ENCODE measurements at regions not wholly inside any gene's neighbourhood (a gene's known extent, or its start where the extent isn't known, plus 50 kb on each side); places are given as distances from the start of the nearest gene placed in this dataset.

DNA sequence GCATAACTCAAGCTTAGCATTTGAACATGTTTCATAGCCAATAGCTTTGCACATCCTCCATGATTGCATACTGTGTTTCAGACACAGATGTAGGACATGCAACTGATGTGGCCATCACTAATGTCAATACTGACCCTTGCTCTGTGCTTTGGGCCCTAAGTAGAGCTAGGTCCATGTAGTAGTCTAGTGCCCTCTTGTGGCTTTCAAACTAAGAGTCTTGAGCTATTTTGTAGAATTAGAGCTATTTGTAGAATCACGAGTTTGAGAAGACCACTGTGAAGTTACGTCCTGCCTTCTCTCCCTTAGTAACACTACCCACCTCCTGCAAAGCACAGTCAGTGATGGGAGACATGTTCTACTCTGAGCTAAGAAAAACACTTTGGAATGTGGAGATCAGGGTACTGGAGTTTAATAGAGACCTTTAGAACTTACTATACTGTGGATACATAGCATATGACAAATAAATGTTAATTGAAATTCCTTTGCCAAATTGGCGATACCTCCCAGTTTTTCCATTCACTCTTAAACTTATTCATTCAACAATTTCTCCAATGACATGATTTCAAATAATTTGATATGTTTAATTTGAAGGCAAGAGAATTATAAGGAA lies 306.5 kb upstream of the TNP1 start:
- ATAC-seq (ENCODE audit: low FRiP score) (peak; percentile 81), DNase-seq (no peak)
- Histone ChIP-seq H3K9me3 (ENCODE audit: control insufficient read depth, low read length) (no peaks in the 10 kb centered on the region), H3K4me3 (ENCODE audit: low read length in 2 of 2) (no peak overlapping the region), H3K27me3 (ENCODE audit: control insufficient read depth in 1 of 2, insufficient read depth in 2 of 2, low read length in 1 of 2) (no peaks in the 10 kb centered on the region), H3K27ac (ENCODE audit: low read depth in 1 of 2, low read length in 2 of 2) (no peak overlapping the region), H3K4me1 (ENCODE audit: control insufficient read depth in 1 of 2, insufficient read depth in 2 of 2, low read length in 2 of 2) (no peaks in the 10 kb centered on the region), H3K36me3 (ENCODE audit: control insufficient read depth in 1 of 2, insufficient read depth in 2 of 2, low read length in 1 of 2) (no peaks in the 10 kb centered on the region)
- intact Hi-C loops (cut with DNase I) = loop anchor here (2.0 to 10.0 kb wide), 3 partner anchors 192 to 470 kb away; partner anchors contain the start of gene IGFBP5 (in 1 of the 2)
- 30 to 42% methylated on average over 3 of the region's 3 CpGs for WGBS, 2 donors

DNA sequence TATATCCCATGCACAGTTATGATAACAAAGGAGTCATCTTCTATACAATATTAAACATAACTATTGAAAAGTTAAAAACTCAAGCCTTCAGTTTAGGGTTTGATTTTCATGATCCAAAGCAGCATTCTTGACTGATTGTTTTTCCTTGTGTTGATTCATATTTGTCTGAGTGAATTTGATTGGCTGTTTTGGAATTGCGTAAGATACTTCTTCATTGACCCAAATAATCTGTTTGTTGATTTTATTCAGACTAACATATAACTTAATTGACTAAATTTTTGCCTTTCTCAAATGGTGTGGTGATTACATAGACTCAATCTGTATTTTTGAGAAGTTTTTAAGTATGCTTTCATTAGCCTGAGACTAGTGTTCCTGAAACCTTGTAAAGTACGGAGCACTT lies 305.7 kb upstream of the TNP1 start:
- H3K4me3 ChIP-seq (ENCODE audit: low read length in 2 of 2) = no peak overlapping the region
- ATAC-seq (ENCODE audit: low FRiP score) = no peak
- H3K4me1 ChIP-seq (ENCODE audit: control insufficient read depth in 1 of 2, insufficient read depth in 2 of 2, low read length in 2 of 2) = no peaks in the 10 kb centered on the region
- intact Hi-C loops (cut with DNase I) = loop anchor here in 1 of 2 donors (5.0 to 10.0 kb wide), 2 partner anchors 191 to 468 kb away; partner anchors contain the start of gene IGFBP5
- H3K36me3 ChIP-seq (ENCODE audit: control insufficient read depth in 1 of 2, insufficient read depth in 2 of 2, low read length in 1 of 2) = no peaks in the 10 kb centered on the region
- H3K27ac ChIP-seq (ENCODE audit: low read depth in 1 of 2, low read length in 2 of 2) = no peak overlapping the region
- WGBS, 2 donors = 58 to 59% methylated on average over 2 of the region's 2 CpGs
- no peaks in the 10 kb centered on the region for H3K9me3 ChIP-seq (ENCODE audit: control insufficient read depth, low read length)
- no peak for DNase-seq
- H3K27me3 ChIP-seq (ENCODE audit: control insufficient read depth in 1 of 2, insufficient read depth in 2 of 2, low read length in 1 of 2) = no peaks in the 10 kb centered on the region

GRCh38 chr2:217163987-217164386 lies 304.1 kb upstream of the TNP1 start:
- H3K4me3 ChIP-seq (ENCODE audit: low read length in 2 of 2) = no peak overlapping the region
- intact Hi-C loops (cut with DNase I) = loop anchor here in 1 of 2 donors (10.0 kb wide), 1 partner anchor 189 kb away; no protein-coding TSS in a partner anchor
- no peaks in the 10 kb centered on the region for H3K4me1 ChIP-seq (ENCODE audit: control insufficient read depth in 1 of 2, insufficient read depth in 2 of 2, low read length in 2 of 2)
- DNase-seq (no peak), ATAC-seq (ENCODE audit: low FRiP score) (peak; percentile 20)
- H3K27me3 ChIP-seq (ENCODE audit: control insufficient read depth in 1 of 2, insufficient read depth in 2 of 2, low read length in 1 of 2) = no peaks in the 10 kb centered on the region
- 97 to 100% methylated on average over 4 of the region's 4 CpGs for WGBS, 2 donors
- H3K27ac ChIP-seq (ENCODE audit: low read depth in 1 of 2, low read length in 2 of 2) = no peak overlapping the region
- H3K36me3 ChIP-seq (ENCODE audit: control insufficient read depth in 1 of 2, insufficient read depth in 2 of 2, low read length in 1 of 2) = no peaks in the 10 kb centered on the region
- no peaks in the 10 kb centered on the region for H3K9me3 ChIP-seq (ENCODE audit: control insufficient read depth, low read length)

- no peaks in the 10 kb centered on the region for H3K4me1 ChIP-seq (ENCODE audit: control insufficient read depth in 1 of 2, insufficient read depth in 2 of 2, low read length in 2 of 2)
- intact Hi-C loops (cut with DNase I) = loop anchor here in 1 of 2 donors (10.0 kb wide), 1 partner anchor 188 kb away; no protein-coding TSS in a partner anchor
- H3K36me3 ChIP-seq (ENCODE audit: control insufficient read depth in 1 of 2, insufficient read depth in 2 of 2, low read length in 1 of 2) = no peaks in the 10 kb centered on the region
- H3K27ac ChIP-seq (ENCODE audit: low read depth in 1 of 2, low read length in 2 of 2) = no peak overlapping the region
- no peak for DNase-seq
- ATAC-seq (ENCODE audit: low FRiP score) = no peak
- no peaks in the 10 kb centered on the region for H3K9me3 ChIP-seq (ENCODE audit: control insufficient read depth, low read length)
- H3K4me3 ChIP-seq (ENCODE audit: low read length in 2 of 2) = no peak overlapping the region
- 93 to 94% methylated on average over 9 of the region's 9 CpGs for WGBS, 2 donors
- H3K27me3 ChIP-seq (ENCODE audit: control insufficient read depth in 1 of 2, insufficient read depth in 2 of 2, low read length in 1 of 2) = no peaks in the 10 kb centered on the region
Measured at GRCh38 chr2:217162533-217162932, 302.7 kb upstream of the TNP1 start.

GRCh38 chr2:217160978-217161973 lies 301.4 kb upstream of the TNP1 start:
- H3K4me3 ChIP-seq (ENCODE audit: low read length in 2 of 2) = no peak overlapping the region
- no peak overlapping the region for H3K27ac ChIP-seq (ENCODE audit: low read depth in 1 of 2, low read length in 2 of 2)
- H3K9me3 ChIP-seq (ENCODE audit: control insufficient read depth, low read length) = no peaks in the 10 kb centered on the region
- H3K4me1 ChIP-seq (ENCODE audit: control insufficient read depth in 1 of 2, insufficient read depth in 2 of 2, low read length in 2 of 2) = no peaks in the 10 kb centered on the region
- ATAC-seq (ENCODE audit: low FRiP score) = no peak
- intact Hi-C loops (cut with DNase I) = loop anchor here in 1 of 2 donors (10.0 kb wide), 1 partner anchor 186 kb away; no protein-coding TSS in a partner anchor
- no peaks in the 10 kb centered on the region for H3K36me3 ChIP-seq (ENCODE audit: control insufficient read depth in 1 of 2, insufficient read depth in 2 of 2, low read length in 1 of 2)
- DNase-seq = no peak
- no peaks in the 10 kb centered on the region for H3K27me3 ChIP-seq (ENCODE audit: control insufficient read depth in 1 of 2, insufficient read depth in 2 of 2, low read length in 1 of 2)
- WGBS, 2 donors = 77 to 85% methylated on average over 9 of the region's 9 CpGs

GRCh38 chr2:217160103-217160743 lies 300.4 kb upstream of the TNP1 start:
- Histone ChIP-seq H3K36me3 (ENCODE audit: control insufficient read depth in 1 of 2, insufficient read depth in 2 of 2, low read length in 1 of 2) (no peaks in the 10 kb centered on the region), H3K9me3 (ENCODE audit: control insufficient read depth, low read length) (no peaks in the 10 kb centered on the region), H3K27ac (ENCODE audit: low read depth in 1 of 2, low read length in 2 of 2) (no peak overlapping the region), H3K4me1 (ENCODE audit: control insufficient read depth in 1 of 2, insufficient read depth in 2 of 2, low read length in 2 of 2) (peaks cover 0 to 3% of the 10 kb centered on the region in 2 donors), H3K27me3 (ENCODE audit: control insufficient read depth in 1 of 2, insufficient read depth in 2 of 2, low read length in 1 of 2) (no peaks in the 10 kb centered on the region), H3K4me3 (ENCODE audit: low read length in 2 of 2) (no peak overlapping the region)
- no peak for ATAC-seq (ENCODE audit: low FRiP score)
- intact Hi-C loops (cut with DNase I) = loop anchor here in 1 of 2 donors (10.0 kb wide), 1 partner anchor 185 kb away; no protein-coding TSS in a partner anchor
- DNase-seq = no peak
- 90 to 95% methylated on average over 4 of the region's 4 CpGs for WGBS, 2 donors

- Histone ChIP-seq H3K27me3 (ENCODE audit: control insufficient read depth in 1 of 2, insufficient read depth in 2 of 2, low read length in 1 of 2) (no peaks in the 10 kb centered on the region), H3K36me3 (ENCODE audit: control insufficient read depth in 1 of 2, insufficient read depth in 2 of 2, low read length in 1 of 2) (no peaks in the 10 kb centered on the region), H3K9me3 (ENCODE audit: control insufficient read depth, low read length) (no peaks in the 10 kb centered on the region), H3K4me3 (ENCODE audit: low read length in 2 of 2) (no peak overlapping the region), H3K27ac (ENCODE audit: low read depth in 1 of 2, low read length in 2 of 2) (no peak overlapping the region), H3K4me1 (ENCODE audit: control insufficient read depth in 1 of 2, insufficient read depth in 2 of 2, low read length in 2 of 2) (peaks cover 0 to 3% of the 10 kb centered on the region in 2 donors)
- 92 to 94% methylated on average over 2 of the region's 2 CpGs for WGBS, 2 donors
- no peak for ATAC-seq (ENCODE audit: low FRiP score)
- no peak for DNase-seq
- intact Hi-C loops (cut with DNase I) = loop anchor here in 1 of 2 donors (5.0 kb wide), 1 partner anchor 353 kb away; no protein-coding TSS in a partner anchor
Measured at GRCh38 chr2:217158928-217159327, 299.1 kb upstream of the TNP1 start.

- Histone ChIP-seq H3K27me3 (ENCODE audit: control insufficient read depth in 1 of 2, insufficient read depth in 2 of 2, low read length in 1 of 2) (no peaks in the 10 kb centered on the region), H3K27ac (ENCODE audit: low read depth in 1 of 2, low read length in 2 of 2) (no peak overlapping the region), H3K9me3 (ENCODE audit: control insufficient read depth, low read length) (no peaks in the 10 kb centered on the region), H3K4me1 (ENCODE audit: control insufficient read depth in 1 of 2, insufficient read depth in 2 of 2, low read length in 2 of 2) (peaks cover 0 to 3% of the 10 kb centered on the region in 2 donors), H3K4me3 (ENCODE audit: low read length in 2 of 2) (no peak overlapping the region), H3K36me3 (ENCODE audit: control insufficient read depth in 1 of 2, insufficient read depth in 2 of 2, low read length in 1 of 2) (no peaks in the 10 kb centered on the region)
- 85% methylated on average over 6 of the region's 6 CpGs for WGBS, 2 donors
- intact Hi-C loops (cut with DNase I) = loop anchor here in 1 of 2 donors (5.0 kb wide), 1 partner anchor 355 kb away; no protein-coding TSS in a partner anchor
- DNase-seq (no peak), ATAC-seq (ENCODE audit: low FRiP score) (no peak)
Measured at GRCh38 chr2:217157581-217157980, 297.7 kb upstream of the TNP1 start.

Measured in aorta (tissue), 5 donors.